ENCODE measurements at regions not wholly inside any gene's neighbourhood (a gene's known extent, or its start where the extent isn't known, plus 50 kb on each side); places are given as distances from the start of the nearest gene placed in this dataset.

GRCh38 chr2:12416600-12416999 lies 300.1 kb upstream of the TRIB2 start:
- DNase-seq (peak; percentile 65), ATAC-seq (ENCODE audit: low read depth) (peak; percentile 64)
- H2AFZ ChIP-seq (ENCODE audit: insufficient read depth, low read depth, low read length, poor library complexity, severe bottlenecking), result no peak overlapping the region
- H3K4me1 ChIP-seq (ENCODE audit: control insufficient read depth in 2 of 2, insufficient read depth in 2 of 2, low read length in 2 of 2), result peaks cover 16 to 24% of the 10 kb centered on the region in 2 donors
- POLR2A ChIA-PET, result no interaction called here
- no peak overlapping the region for H3K9ac ChIP-seq (ENCODE audit: low read length)
- peak overlapping the region; percentile 36 for H3K4me2 ChIP-seq (replicated peaks; ENCODE audit: low read depth, low read length, poor library complexity, severe bottlenecking)
- intact Hi-C loops (cut with micrococcal nuclease), result loop anchor here (1.0 kb wide), 3 partner anchors 300 to 591 kb away; partner anchors contain the start of gene TRIB2
- Mint-ChIP-seq H3K4me1 (peaks cover 34% of the 10 kb centered on the region), H3K9me3 (ENCODE audit: insufficient read depth) (no peaks in the 10 kb centered on the region), H3K27me3 (no peaks in the 10 kb centered on the region), H3K4me3 (peak overlapping the region; percentile 11), H3K27ac (no peak overlapping the region)
- no peaks in the 10 kb centered on the region for H3K36me3 ChIP-seq (replicated peaks in 1 of 2; ENCODE audit: control extremely low read depth in 1 of 2, control insufficient read depth in 1 of 2, extremely low read depth in 1 of 2, insufficient read depth in 2 of 2, low read length in 1 of 2)
- peaks cover 0 to 2% (median 0%) of the 10 kb centered on the region in 3 donors for H3K9me3 ChIP-seq (ENCODE audit: control extremely low read depth in 1 of 3, control insufficient read depth in 2 of 3, insufficient read depth in 1 of 3, low read length in 2 of 3)
- H3K27me3 ChIP-seq (replicated peaks in 1 of 4; ENCODE audit: control extremely low read depth in 1 of 4, control insufficient read depth in 3 of 4, insufficient read depth in 4 of 4, low read length in 3 of 4), result no peaks in the 10 kb centered on the region
- TF ChIP-seq EZH2 (IDR thresholded peaks at IDR 0.05; ENCODE audit: borderline replicate concordance, insufficient read depth, low read depth, low read length, poor library complexity, severe bottlenecking) (no peak), CTCF (IDR thresholded peaks at IDR 0.05) (no peak)
- H3K4me3 ChIP-seq (ENCODE audit: control extremely low read depth in 1 of 5, extremely low read depth in 1 of 5, insufficient read depth in 1 of 5, low read depth in 2 of 5, low read length in 4 of 5), result no peak overlapping the region
- CTCF ChIA-PET, result interaction anchor here (3.0 to 5.5 kb wide), 2 partner anchors 300 to 514 kb away, joined by 14 to 32 read pairs; partner anchors contain the start of gene TRIB2
- H3K27ac ChIP-seq (ENCODE audit: low read length in 2 of 2), result no peak overlapping the region
- no peaks in the 10 kb centered on the region for H3K79me2 ChIP-seq (ENCODE audit: control insufficient read depth, insufficient read depth, low read length)
- H4K20me1 ChIP-seq (ENCODE audit: control insufficient read depth, insufficient read depth, low read length, poor library complexity, severe bottlenecking), result no peaks in the 10 kb centered on the region
- no CpG with 5 or more reads among the region's 6 CpGs for WGBS (ENCODE audit: insufficient coverage)

GRCh38 chr2:12417786-12418185 lies 298.9 kb upstream of the TRIB2 start:
- Mint-ChIP-seq H3K4me1 (peaks cover 27% of the 10 kb centered on the region), H3K27me3 (no peaks in the 10 kb centered on the region), H3K9me3 (ENCODE audit: insufficient read depth) (no peaks in the 10 kb centered on the region), H3K27ac (no peak overlapping the region), H3K4me3 (no peak overlapping the region)
- no peaks in the 10 kb centered on the region for H4K20me1 ChIP-seq (ENCODE audit: control insufficient read depth, insufficient read depth, low read length, poor library complexity, severe bottlenecking)
- H3K4me1 ChIP-seq (ENCODE audit: control insufficient read depth in 2 of 2, insufficient read depth in 2 of 2, low read length in 2 of 2), result peaks cover 13 to 17% of the 10 kb centered on the region in 2 donors
- no peaks in the 10 kb centered on the region for H3K27me3 ChIP-seq (replicated peaks in 1 of 4; ENCODE audit: control extremely low read depth in 1 of 4, control insufficient read depth in 3 of 4, insufficient read depth in 4 of 4, low read length in 3 of 4)
- 100% methylated on average over 5 of the region's 6 CpGs for WGBS (ENCODE audit: insufficient coverage)
- ChIA-PET POLR2A (no interaction called here), CTCF (interaction anchor here (5.5 kb wide), 1 partner anchor 299 kb away, joined by 32 read pairs; the partner anchor contains the start of gene TRIB2)
- DNase-seq (no peak), ATAC-seq (ENCODE audit: low read depth) (no peak)
- no peaks in the 10 kb centered on the region for H3K9me3 ChIP-seq (ENCODE audit: control extremely low read depth in 1 of 3, control insufficient read depth in 2 of 3, insufficient read depth in 1 of 3, low read length in 2 of 3)
- no peak overlapping the region for H3K4me2 ChIP-seq (replicated peaks; ENCODE audit: low read depth, low read length, poor library complexity, severe bottlenecking)
- no peaks in the 10 kb centered on the region for H3K36me3 ChIP-seq (replicated peaks in 1 of 2; ENCODE audit: control extremely low read depth in 1 of 2, control insufficient read depth in 1 of 2, extremely low read depth in 1 of 2, insufficient read depth in 2 of 2, low read length in 1 of 2)
- H3K4me3 ChIP-seq (ENCODE audit: control extremely low read depth in 1 of 5, extremely low read depth in 1 of 5, insufficient read depth in 1 of 5, low read depth in 2 of 5, low read length in 4 of 5), result no peak overlapping the region
- TF ChIP-seq EZH2 (IDR thresholded peaks at IDR 0.05; ENCODE audit: borderline replicate concordance, insufficient read depth, low read depth, low read length, poor library complexity, severe bottlenecking) (no peak), CTCF (IDR thresholded peaks at IDR 0.05) (no peak)
- no peaks in the 10 kb centered on the region for H3K79me2 ChIP-seq (ENCODE audit: control insufficient read depth, insufficient read depth, low read length)
- H3K9ac ChIP-seq (ENCODE audit: low read length), result no peak overlapping the region
- H3K27ac ChIP-seq (ENCODE audit: low read length in 2 of 2), result no peak overlapping the region
- intact Hi-C loops (cut with micrococcal nuclease), result no loop called here
- H2AFZ ChIP-seq (ENCODE audit: insufficient read depth, low read depth, low read length, poor library complexity, severe bottlenecking), result no peak overlapping the region

All from B cell (primary cell).